ENCODE measurements at regions not wholly inside any gene's neighbourhood (a gene's known extent, or its start where the extent isn't known, plus 50 kb on each side); places are given as distances from the start of the nearest gene placed in this dataset.

DNA sequence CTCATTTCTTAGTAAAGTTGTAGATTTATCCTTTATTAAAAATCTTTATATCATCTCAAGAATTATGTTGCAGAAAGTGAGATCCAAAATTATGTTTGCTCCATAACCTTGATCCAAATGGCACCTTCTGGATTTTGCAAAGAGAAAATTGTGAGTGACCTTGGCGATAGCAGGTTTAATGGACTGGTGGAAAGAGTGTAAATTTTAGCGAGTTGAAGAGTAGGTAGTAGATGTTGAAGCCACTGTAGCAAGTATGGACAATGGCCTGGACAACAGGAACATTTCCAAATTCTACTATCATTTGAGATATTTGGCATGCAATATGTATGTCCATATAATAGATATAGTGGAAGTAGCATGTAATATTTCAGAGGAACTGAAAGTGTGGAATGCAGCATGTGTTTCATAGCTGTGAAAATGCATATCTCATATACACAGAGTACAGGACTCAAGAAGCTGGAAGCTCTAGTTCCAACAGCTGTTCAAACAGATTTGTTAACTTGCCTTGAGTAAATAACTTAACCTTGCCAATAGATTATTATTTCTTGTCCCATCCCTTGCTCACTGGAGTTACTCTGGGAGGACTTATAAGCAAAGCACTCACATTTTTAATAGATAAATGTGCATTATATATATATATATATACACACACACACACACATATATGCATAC lies 152.5 kb upstream of the TLL1 start:
- DNase-seq (ENCODE audit: low read depth) = no peak

DNA sequence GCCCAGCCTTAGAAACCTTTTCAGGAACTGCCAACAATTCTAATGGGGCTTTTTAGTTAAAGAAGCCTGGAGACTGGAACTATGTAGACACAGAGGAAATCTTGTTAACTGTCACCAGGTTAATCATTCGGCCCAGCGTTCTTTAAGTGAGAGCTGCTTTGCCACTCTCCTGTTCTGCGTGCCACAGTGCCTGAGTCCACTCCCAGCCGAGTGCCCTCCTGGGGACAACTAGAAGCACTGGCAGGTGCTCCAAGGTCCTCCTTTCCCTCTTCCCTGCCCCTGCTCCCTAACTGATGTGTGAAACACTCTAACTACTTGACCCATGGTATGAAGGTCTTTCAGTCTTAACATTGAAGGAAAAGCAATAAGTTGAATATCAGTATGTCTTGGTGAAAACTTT lies 151.2 kb upstream of the TLL1 start:
- no peak for DNase-seq (ENCODE audit: low read depth)

DNA sequence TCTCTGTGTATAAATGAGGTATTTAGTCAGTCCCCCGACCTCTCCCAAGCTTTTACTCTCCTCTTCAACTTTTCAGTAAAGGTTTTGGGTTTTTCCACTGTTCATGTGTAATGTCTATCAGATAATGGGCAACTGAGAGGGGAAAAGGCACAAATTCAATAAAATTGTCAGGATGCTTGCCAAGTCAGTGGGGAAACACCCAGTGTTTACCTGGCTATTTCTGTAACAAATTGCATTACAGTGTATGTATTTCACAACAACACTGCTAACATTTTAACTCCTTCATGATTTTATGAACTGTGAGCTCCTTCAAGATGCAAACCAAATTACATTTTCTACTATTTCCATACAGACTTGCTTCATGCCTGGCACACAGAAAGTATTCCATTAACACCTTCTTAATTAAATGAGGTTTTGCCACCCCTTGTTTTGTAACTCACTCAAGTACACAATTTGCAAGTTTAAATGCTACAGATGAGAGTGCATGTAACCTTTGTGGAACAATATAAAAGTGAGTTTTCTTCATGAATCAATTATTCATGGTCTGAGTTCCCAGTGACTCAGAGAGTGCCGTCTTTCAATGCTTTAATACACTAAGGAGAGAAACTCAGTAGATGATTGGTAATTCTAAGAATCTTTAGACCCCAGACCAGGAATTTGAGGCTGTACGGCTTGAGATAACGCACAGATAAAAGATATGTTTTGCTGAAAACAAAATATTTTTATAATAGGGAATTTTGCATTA lies 149.8 kb upstream of the TLL1 start:
- DNase-seq (ENCODE audit: low read depth) = peak; percentile 29

DNA sequence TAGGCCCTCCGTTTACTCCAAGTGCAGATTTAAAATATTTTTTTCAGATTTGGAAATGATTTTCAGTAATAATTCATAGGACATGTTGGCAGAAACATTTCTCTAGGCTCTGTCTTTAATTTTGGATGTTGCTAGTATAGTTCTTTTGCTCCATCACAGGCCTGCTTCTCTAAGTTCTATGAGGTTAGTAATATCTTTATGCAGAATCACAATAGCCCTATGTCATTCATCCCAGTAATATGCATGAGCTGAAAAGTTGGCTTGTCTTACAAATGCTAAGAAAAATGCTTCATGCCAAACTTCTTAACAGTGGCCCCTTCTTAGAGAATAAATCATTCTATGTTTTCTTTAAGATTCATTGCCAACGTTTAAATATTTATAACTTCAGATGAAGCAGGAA lies 148.3 kb upstream of the TLL1 start:
- no peak for DNase-seq (ENCODE audit: low read depth)

DNA sequence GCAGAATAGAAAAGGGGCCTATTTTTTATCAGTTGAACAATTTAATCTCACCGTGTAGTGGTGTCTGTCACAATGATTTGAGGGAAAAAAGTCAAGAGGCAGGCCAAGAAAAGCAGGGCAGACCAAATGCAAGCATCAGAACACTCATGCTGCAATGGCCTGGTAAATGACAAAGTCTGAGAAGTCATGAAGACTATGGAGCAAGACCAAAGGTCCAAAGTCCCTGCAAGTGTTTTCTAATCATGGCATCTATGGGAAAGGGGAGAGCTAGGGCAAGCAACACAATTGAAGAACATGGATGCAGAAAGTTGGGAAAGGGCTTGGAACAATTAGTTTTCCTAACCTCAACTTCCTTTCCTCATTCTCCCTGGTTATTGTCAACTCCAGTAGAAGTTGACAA lies 147.7 kb upstream of the TLL1 start:
- DNase-seq (ENCODE audit: low read depth) = no peak

DNA sequence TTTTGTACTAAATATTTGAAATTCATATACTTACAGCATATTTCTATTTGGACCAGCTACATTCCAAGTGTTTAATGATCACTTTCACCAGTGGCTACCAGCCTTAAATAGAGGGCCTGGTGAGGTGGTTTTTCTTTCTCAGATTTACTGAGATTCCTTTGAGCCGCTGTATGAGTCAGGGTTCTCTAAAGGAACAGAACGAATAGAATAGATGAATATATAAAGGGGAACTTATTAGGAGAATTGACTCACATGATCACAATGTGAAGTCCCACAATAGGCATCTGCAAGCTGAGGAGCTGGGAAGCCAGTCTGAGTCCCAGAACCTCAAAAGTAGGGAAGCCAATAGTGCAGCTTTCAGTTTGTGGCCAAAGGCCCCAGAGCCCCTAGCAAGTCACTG lies 146.2 kb upstream of the TLL1 start:
- peak; percentile 86 for DNase-seq (ENCODE audit: low read depth)

DNA sequence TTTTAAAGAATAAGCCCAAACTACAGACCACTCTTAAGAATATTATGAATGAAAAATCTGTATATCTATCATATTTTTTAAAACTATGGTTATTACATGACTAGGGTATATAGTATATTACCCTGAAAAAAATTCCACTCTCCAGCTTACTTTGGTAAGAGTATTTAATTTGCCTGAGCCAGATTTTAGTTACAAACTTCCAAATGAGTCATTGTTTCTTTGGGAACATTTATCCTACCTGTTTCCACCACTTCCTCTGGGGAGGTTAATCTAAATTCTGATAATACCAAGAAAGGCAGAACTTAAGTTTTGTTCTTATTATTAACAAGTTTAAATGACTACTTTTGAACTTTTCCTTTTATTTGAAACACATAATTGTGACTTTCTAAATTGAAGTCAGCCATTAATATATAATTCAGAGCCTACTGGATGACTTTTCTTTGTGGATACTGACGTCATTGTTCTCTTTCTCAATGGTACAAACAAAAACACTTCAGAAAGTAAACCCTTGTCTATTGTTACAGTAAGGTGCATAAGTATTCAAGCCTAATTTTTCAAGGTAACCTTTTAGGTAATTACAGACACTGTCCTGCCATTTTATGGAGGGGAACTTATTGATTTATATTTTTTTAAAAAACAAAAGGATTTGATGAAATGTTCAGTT lies 135.6 kb upstream of the TLL1 start:
- no peak for DNase-seq (ENCODE audit: low read depth)

DNA sequence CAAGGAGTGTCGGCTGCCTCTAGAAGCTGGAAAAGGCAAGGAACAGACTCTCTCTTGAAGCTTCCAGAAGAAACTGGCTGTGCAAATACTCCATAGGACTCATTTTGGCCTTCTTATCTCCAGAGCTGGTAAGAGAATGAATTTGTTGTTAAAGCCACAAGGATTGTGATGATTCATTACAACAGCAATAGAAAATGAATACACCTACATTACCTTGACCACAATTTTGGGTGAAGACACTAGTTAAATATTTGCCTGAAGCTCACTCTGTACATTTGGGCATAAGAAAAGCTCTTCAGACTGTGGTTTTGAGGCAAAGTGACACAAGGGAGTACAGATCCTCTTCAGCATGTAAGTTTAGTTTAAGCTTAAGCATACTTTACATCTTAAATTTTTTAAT lies 134.5 kb upstream of the TLL1 start:
- DNase-seq (ENCODE audit: low read depth) = peak; percentile 58

DNA sequence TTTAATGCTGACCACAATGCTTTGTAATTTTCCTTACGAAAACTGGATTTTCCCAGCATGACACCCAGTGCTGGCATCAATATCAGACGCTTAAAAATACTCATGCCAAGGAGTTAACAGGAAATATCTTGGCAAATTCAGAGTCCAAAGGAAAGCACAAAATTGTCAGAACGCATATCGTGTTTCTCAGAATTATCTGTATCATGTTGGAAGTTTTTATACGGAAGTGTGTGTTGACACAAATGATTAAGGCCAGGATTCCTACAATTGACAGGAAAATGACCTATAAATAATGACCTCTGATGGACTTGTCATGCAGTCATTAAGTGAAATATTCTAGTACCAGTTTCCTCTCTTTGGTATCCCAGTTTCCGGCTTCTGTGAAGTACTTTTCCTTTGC lies 132.1 kb upstream of the TLL1 start:
- DNase-seq (ENCODE audit: low read depth) = no peak

DNA sequence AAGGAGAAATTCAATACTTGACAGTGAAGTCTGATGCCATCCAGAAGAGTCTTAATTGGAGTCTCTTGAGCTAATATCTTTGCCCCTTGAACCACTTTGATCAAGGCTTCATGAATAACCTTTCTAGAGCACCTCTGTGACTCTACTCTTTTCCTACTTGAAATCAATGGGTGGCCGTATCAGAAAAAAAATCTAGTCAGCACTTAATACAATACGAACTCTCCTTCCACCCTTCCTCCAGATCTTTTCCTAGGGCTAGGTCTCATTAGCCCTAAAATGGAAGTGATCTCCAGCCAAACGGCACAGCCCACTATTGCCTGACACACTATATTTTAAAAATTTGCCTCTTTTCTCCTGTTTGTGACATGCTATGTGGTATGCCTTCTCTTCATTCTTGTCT lies 129.6 kb upstream of the TLL1 start:
- DNase-seq (ENCODE audit: low read depth) = no peak

DNA sequence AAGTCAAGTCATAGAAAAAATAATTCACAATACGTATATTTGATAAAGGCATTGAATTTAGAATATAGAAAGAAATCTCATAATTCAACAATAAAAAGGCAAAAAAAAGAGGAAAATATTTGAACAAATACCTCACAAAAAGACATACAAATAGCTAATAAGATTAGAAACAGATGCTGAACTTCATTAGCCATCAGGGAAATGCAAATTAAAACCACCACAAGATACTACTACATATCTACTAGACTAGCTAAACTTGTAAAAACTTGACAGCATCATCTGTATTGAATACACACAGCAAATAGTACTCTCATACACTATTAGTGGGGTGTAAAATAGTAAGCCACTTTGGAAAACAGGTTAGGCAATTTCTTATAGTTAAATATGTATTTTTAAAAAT lies 128.7 kb upstream of the TLL1 start:
- no peak for DNase-seq (ENCODE audit: low read depth)

DNA sequence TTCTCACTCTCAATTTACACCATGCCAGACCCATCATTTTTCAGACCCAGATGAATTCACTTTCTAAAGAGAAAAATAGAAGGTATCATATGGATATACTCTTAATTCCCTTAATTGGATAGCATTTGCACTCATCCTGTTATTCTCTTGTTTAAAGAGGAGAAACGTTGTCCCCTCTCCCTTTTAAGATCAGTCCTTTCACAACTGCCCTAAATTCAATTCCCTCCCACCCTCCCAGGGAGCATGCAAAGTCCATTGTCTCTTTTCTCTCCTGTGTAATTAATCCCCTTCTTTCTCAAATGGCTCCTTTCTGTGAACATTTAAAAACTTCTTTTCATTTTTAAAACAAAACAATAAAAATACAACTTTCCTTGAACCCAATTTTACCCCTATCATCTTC lies 124.7 kb upstream of the TLL1 start:
- no peak for DNase-seq (ENCODE audit: low read depth)

DNA sequence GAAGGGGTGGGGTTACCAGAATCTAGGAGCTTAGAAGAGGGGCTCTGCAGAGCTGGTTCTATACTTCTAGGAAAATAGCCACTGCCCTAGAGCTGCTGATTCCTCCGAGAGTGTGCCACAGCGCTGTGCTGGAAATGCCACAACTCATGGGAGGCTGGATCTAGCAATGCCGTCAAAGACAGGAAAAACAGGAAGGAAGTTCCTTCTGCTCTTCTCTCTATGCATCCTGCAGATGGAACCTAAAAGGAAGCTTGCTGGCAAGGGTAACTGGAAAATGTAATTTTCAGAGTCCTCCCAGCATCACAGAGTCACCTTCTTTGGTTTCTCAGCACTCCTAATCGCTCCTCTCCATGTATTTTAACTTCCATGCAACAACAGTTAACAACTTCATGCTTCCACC lies 121.2 kb upstream of the TLL1 start:
- DNase-seq (ENCODE audit: low read depth) = no peak

DNA sequence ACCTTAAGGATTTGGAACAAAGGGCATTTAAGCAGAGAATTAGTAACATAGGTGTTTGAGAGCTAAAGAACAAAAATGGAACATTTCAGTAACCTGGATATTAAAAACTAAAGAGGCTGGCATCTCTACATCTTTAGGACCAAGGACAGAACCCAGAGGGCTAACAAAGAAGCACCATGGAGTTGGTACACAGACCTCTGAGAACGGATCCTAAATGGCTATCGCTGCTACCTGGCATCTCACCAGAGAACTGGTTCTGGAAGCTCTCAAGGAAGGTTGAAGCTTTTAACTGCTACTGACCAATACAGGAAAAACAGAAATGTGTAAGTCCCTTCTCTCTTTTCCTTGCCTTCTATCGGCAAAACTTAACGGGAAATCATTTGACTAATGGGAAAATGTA lies 118.4 kb upstream of the TLL1 start:
- no peak for DNase-seq (ENCODE audit: low read depth)

DNA sequence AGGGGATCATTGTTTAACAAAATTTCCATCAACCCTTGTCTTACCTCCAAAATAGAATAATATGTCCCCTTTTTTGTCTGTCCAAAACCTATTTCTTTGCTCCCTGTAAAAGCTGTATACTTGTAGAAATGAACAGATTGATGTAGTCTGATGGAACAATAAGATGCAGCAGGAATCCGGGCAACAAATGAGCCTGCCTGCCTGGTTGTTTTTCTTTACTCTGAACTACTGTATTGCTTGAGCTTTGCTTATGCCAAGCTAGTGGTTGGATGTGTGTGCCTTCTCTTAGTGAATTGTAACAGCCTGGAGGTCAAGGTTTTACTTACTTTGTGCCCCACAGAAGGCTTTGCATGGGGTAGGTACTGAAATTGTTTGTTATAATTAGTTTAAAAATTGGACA lies 116.2 kb upstream of the TLL1 start:
- no peak for DNase-seq (ENCODE audit: low read depth)

DNA sequence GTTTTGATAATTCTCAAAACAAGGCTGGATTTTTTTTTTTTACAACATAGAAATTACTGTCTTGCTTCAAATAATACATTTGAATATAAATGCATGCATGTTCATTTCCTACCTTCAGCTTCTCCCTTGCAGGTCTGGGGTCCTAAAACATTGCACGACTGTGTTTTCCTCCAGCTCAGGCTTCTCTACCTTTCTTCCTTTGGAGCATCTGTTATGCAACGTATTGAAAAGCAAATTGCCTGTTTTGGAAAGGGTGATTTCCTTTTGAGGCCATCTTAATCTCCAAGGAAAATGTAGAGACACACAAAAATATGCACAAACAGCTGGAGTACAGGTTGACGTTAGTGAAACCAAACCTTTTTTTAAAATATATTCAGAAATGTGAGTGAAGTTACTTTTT lies 115.6 kb upstream of the TLL1 start:
- no peak for DNase-seq (ENCODE audit: low read depth)

DNA sequence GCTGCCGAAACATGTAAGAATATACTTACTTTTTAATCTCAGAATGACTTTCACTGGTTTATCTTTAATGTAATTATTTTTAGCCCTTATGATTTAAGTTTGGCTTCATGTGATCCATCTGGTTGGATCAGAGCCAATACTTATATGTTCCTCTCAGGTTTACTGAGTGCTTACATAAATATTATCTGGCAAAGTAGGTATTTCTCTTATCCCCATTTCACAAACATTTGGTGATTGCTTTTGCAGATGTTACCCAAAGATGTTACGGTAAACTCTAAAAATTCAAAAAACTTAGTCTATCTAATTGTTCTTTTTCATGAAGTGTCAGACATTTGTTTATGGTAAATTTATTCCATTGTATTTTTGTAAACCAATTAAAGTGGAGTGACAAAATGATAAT lies 115.0 kb upstream of the TLL1 start:
- no peak for DNase-seq (ENCODE audit: low read depth)

DNA sequence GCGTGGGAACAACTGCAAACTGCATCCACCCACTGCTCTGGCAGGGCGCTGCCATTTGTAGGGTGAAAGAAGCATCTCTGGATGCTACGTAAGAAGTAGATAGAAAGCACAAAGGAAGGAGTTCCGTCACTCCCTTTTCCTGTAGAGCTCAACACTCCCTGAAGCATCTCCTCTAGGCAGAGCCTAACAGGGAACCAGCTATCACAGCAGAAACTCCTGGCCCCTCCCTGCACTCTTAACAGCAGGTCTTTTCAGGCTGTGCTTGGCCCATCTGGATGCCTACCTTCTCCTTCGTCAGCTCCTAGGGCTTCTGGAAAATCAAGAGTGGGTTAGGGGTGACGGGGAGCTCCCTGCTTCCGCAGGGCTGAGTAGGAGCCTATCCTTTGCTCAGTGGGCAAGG lies 112.9 kb upstream of the TLL1 start:
- DNase-seq (ENCODE audit: low read depth) = no peak

DNA sequence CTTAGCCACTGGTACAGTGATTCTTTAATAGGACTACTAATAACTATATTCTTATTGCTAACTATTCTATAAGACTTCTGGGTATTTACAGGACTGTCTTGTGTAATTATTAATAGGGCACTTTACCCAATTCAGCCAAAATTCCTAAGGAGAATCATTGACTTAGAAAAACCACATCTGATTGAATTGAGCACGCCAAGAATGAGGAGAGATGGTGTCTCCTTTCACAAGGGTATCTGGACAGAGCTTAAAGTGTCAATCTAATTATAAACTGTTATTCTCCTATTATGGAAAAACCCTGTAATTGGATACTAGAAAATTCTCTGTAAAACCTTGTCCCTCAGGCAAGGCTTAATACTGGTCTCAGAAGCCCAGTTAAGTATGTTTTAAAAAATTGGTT lies 111.1 kb upstream of the TLL1 start:
- DNase-seq (ENCODE audit: low read depth) = peak; percentile 18

DNA sequence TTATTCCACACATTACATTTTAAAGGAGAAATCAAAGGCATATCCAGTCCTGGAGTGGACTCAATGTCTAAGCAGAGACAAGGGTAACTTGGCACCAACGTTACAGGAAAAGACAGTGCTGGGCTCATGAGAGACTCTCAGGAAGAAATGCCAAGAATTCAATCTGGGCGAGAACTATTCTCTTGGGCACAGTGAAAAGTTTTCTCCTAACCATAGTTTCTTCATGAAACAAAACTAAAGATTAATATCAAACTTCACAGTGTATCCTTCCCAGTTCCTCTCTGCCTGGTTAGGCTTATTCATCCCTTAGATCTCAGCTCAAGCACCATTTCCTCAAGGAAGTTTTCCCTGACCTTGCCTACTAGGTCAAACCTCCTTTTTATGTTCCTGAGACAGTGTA lies 109.4 kb upstream of the TLL1 start:
- no peak for DNase-seq (ENCODE audit: low read depth)

DNA sequence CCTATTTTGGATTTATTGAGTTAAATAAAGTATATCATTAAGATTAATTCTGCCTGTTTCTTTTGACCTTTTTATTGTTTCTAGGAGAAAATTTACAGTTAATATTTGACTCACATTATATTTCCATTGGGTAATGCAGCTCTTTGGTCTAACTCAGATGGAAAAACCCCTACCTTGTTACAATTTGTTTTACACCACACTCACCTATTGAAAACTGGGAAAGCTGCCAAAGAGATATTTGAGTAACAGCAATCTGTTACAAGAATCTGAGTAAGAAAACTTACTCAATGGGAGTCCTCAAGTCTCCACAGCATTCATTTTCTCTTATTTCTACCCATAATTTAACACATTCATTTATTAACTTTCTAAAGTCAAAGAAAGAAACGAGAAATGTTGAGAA lies 108.0 kb upstream of the TLL1 start:
- peak; percentile 29 for DNase-seq (ENCODE audit: low read depth)

DNA sequence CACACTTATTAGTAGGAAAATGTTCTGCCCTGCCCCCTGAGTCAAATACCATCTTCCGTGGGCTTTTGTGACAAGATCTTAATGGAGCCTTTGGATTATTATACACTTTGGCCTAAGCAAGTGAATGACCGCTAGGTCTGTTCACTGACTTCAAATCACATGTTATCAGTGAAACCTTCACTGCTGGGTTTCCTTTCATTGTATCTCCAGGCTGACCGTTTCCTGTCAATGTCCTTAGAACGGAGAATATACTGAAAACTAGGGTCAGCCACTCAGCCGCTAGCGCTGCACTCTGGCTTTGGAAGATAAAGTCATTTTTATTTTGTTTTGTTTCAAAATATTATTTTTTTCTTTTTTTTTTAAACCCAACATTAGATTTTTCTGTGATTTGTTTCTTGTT lies 107.0 kb upstream of the TLL1 start:
- no peak for DNase-seq (ENCODE audit: low read depth)

DNA sequence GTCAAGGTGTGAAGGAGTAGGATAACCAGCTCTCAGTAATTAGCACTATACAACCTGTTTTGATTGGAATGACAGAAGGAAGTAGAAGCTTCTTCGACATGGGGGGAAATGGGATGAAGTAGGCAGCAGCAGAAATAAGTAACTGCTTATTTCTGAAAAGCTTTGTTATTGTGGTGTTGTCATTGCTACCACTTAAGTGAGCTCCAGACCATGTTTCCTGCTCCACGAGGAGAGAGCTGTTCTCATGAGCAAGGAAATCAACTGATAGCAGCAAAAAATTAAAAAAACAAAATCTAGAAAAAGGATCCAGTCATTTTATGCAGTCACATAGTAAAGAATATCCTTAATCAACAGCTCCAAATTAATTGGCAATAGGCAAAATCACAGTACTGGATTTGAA lies 106.1 kb upstream of the TLL1 start:
- DNase-seq (ENCODE audit: low read depth) = no peak
